H1 (cell line): ENCODE measurements at regions not wholly inside any gene's neighbourhood (a gene's known extent, or its start where the extent isn't known, plus 50 kb on each side); places are given as distances from the start of the nearest gene placed in this dataset.

ENCODE experiments used
- ATF2 ChIP-seq: IDR thresholded peaks from 2 replicates; pipeline ENCODE4 v1.6.1; 2012; ENCODE audit warnings: low read length, inconsistent platforms
- CTCF ChIP-seq, 3 experiments: IDR thresholded peaks; 1 replicate in 2 of 3; 2 replicates in 1 of 3; pipeline versions ENCODE4 v1.5.1 to v1.6.1; 2011; ENCODE audit warnings: low read length in 3 of 3, mild to moderate bottlenecking in 3 of 3, inconsistent platforms in 2 of 3, low read depth in 1 of 3, moderate library complexity in 1 of 3; ENCODE audit not compliant: insufficient read depth in 1 of 3; ENCODE audit errors: control extremely low read depth in 1 of 3
- EZH2 ChIP-seq: fragments of 200-600 bp; sonication (generic); IDR thresholded peaks from 2 replicates; pipeline ENCODE4 v1.7.1; 2012; ENCODE audit warnings: low read depth, mild to moderate bottlenecking, moderate library complexity, low read length, inconsistent platforms; ENCODE audit not compliant: severe bottlenecking
- KDM1A ChIP-seq: fragments of 200-600, 300-600 bp; sonication (generic); IDR thresholded peaks from 2 replicates; pipeline ENCODE4 v1.7.1; 2016; ENCODE audit warnings: mild to moderate bottlenecking, low read length, borderline replicate concordance
- KDM5A ChIP-seq: fragments of 200-600 bp; IDR thresholded peaks from 2 replicates; pipeline ENCODE4 v1.7.1; 2012; ENCODE audit warnings: mild to moderate bottlenecking, low read length, inconsistent platforms, mixed read lengths
- MAX ChIP-seq: IDR thresholded peaks from 2 replicates; pipeline ENCODE4 v1.6.1; 2012; ENCODE audit warnings: inconsistent platforms
- NRF1 ChIP-seq: IDR thresholded peaks from 2 replicates; pipeline ENCODE4 v1.6.1; 2011; ENCODE audit warnings: mild to moderate bottlenecking, low read depth, low read length, improper control_type of control experiment
- PHF8 ChIP-seq: fragments of 200-600 bp; sonication (generic); conservative IDR thresholded peaks from 2 replicates; pipeline ENCODE4 v1.7.1; 2012; ENCODE audit warnings: low read depth, mild to moderate bottlenecking, inconsistent platforms, low read length, moderate library complexity
- POLR2A ChIP-seq, 2 experiments: IDR thresholded peaks; 1 replicate in 1 of 2; 2 replicates in 1 of 2; pipeline ENCODE4 v1.6.1; 2011; ENCODE audit warnings: low read depth in 2 of 2, low read length in 2 of 2, mild to moderate bottlenecking in 2 of 2; ENCODE audit errors: control extremely low read depth in 1 of 2
- RAD21 ChIP-seq, 2 experiments: IDR thresholded peaks in 1 of 2; conservative IDR thresholded peaks in 1 of 2; 2 replicates each; pipeline ENCODE4 v1.6.1; 2011; ENCODE audit warnings: low read depth in 2 of 2, low read length in 2 of 2, improper control_type of control experiment in 1 of 2, inconsistent platforms in 1 of 2, mild to moderate bottlenecking in 1 of 2, moderate library complexity in 1 of 2
- YY1 ChIP-seq: IDR thresholded peaks from 2 replicates; pipeline ENCODE4 v1.6.1; 2011; ENCODE audit warnings: low read depth, mild to moderate bottlenecking, low read length
- ZNF274 ChIP-seq: IDR thresholded peaks from 2 replicates; pipeline ENCODE4 v1.7.0; 2012; ENCODE audit warnings: low read length, borderline replicate concordance; ENCODE audit errors: extremely low read depth

- TF ChIP-seq POLR2A (IDR thresholded peaks at IDR 0.05; ENCODE audit: control extremely low read depth in 1 of 2, low read depth in 2 of 2, low read length in 2 of 2) (no peak), ZNF274 (no peak), KDM1A (no peak), CTCF (IDR thresholded peaks at IDR 0.05; ENCODE audit: control extremely low read depth in 1 of 3, insufficient read depth in 1 of 3, low read depth in 1 of 3, low read length in 3 of 3) (no peak), KDM5A (no peak), PHF8 (no peak), EZH2 (no peak), YY1 (no peak), ATF2 (no peak), MAX (no peak), RAD21 (IDR thresholded peaks at IDR 0.05 in 1 of 2, conservative IDR thresholded peaks at IDR 0.05 in 1 of 2; ENCODE audit: low read depth in 2 of 2, low read length in 2 of 2) (no peak), NRF1 (no peak)
These were observed 145.5 kb upstream of the SEM1 start for GRCh38 chr7:96855139-96855538.
